GM19099 (cell line): ENCODE measurements at regions not wholly inside any gene's neighbourhood (a gene's known extent, or its start where the extent isn't known, plus 50 kb on each side); places are given as distances from the start of the nearest gene placed in this dataset.

Source experiments
- POLR2A ChIP-seq: IDR thresholded peaks from 3 replicates; pipeline ENCODE4 v1.6.1; 2011; ENCODE audit warnings: low read depth; ENCODE audit not compliant: insufficient read length; ENCODE audit errors: extremely low read depth

- no peak for TF ChIP-seq POLR2A
Observed at GRCh38 chr6:11486959-11487358, 50.6 kb upstream of the TMEM170B start.

GRCh38 chr6:11486486-11486885, 51.1 kb upstream of the TMEM170B start:
- TF ChIP-seq POLR2A = no peak

- no peak for TF ChIP-seq POLR2A
Observed at GRCh38 chr6:11486051-11486450, 51.5 kb upstream of the TMEM170B start.

DNA sequence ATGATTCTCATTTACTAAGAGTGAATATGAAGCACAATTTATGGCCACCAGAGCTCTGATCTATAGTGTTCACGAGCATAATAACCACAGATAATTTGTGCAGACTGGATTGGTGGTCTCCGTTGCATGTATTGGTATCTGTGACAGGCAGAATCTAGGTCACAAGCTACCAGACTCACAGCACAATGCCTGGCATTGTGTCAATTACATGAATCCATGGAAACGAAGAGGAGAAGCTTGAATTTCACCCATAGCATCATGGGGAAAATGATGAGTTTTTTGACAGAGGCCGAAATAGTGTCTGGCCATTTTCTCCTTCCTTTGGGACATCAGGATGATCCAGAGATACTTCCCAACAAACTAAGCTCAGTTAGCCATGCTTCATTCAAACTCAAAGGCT, 52.3 kb upstream of the TMEM170B start:
- no peak for TF ChIP-seq POLR2A

DNA sequence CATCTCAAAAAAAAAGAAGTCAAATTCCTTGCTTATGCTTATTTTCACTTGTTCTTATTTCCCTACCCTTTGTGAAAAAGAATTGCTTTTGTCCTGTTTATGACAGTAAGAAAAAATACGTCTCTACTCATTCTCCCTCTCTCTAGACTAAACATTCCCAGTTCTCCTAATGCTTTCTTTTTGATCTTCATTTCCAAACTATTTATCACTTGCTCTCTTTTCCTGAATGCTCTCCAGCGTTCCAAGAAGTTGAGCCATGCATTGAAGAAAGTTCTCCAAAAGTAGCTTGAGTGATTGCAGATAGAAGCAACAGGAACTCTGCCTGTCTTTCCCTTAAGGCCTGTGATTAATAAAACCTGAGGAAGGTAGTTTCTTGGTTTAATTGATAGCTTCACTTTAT, 53.1 kb upstream of the TMEM170B start:
- no peak for TF ChIP-seq POLR2A

DNA sequence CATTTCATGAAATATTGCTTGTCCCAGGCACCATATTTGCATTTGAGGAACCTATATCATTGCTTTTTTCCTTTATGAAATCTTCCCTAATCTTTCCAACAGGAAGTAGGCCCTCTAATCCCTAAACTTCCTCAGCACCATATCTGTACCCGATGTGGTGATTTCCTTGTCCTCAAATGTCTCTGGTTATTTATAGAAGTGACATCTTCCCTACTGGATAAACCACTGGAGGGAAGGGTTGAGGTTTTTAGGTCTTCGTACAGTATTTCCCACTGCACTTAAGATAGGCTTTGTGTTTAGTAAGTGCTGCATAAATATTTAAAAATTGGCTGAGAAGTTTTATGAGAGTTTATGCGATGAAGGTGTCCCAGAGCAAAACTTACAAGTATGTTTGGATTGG, 54.9 kb upstream of the TMEM170B start:
- TF ChIP-seq POLR2A = no peak

GRCh38 chr6:11480541-11480940, 57.0 kb upstream of the TMEM170B start:
- TF ChIP-seq POLR2A = no peak

- TF ChIP-seq POLR2A = no peak
Observed at GRCh38 chr6:11479296-11479695, 58.3 kb upstream of the TMEM170B start.

- no peak for TF ChIP-seq POLR2A
Observed at GRCh38 chr6:11478586-11478985, 59.0 kb upstream of the TMEM170B start.

- no peak for TF ChIP-seq POLR2A
Observed at GRCh38 chr6:11475016-11475415, 62.5 kb upstream of the TMEM170B start.

GRCh38 chr6:11473008-11473740, 64.4 kb upstream of the TMEM170B start:
- TF ChIP-seq POLR2A = no peak

DNA sequence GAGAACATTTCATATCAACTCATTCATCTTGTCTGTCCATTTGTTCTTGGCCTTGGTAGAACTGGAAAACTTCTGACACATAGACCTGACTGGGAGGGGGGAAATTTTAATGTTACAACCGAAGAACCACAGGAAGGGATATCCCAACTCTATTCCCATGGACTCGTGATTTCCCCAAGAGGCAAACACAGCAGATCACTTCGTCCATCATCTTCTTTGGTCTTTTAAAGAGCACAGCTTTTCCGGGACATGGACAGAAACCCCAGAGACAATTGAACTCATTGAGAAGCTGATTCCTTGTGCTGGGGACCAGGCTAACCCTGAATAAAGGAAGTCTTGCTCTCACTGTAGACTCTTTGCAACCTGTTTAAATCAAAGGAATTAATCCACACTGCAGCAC, 66.3 kb upstream of the TMEM170B start:
- TF ChIP-seq POLR2A = no peak

DNA sequence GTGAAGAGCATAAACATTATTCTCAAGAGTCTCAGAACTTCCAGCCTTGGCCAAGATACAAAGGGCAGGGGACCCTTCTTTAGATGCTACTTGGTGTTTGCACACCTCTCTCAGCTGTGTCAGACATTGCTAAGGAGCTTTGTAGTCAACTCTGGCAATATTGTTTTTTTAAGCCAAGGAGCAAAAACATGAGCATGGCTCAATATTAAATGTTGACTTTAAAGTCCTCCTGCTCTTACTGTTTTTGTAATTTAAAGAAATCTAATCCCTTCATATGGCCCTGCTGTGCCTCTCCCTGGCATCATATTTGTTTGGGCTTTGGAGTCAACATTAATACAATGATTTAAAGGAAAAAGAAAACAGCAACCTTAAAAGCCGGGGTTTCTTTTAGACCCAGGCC, 67.9 kb upstream of the TMEM170B start:
- TF ChIP-seq POLR2A = no peak

DNA sequence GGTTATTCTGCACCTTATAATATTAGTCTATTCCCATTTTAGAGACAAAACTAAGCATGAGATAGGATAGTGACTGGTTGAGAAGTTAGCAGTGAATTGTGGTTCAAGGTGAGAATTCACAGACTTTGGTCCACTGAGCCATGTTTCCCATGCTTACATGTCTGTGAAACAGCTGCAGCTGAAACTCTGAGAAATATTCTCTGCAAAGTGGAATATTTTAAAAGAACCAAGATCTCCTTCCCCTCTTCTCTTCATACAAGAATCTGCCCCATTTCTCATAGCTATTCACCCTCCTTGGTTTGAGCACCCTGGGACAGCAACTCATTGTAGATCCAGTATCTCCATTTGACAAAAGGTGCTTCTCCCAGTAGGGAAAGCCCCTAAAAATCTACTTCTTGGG, 70.2 kb upstream of the TMEM170B start:
- TF ChIP-seq POLR2A = no peak

GRCh38 chr6:11463398-11463780, 74.2 kb upstream of the TMEM170B start:
- TF ChIP-seq POLR2A = no peak

DNA sequence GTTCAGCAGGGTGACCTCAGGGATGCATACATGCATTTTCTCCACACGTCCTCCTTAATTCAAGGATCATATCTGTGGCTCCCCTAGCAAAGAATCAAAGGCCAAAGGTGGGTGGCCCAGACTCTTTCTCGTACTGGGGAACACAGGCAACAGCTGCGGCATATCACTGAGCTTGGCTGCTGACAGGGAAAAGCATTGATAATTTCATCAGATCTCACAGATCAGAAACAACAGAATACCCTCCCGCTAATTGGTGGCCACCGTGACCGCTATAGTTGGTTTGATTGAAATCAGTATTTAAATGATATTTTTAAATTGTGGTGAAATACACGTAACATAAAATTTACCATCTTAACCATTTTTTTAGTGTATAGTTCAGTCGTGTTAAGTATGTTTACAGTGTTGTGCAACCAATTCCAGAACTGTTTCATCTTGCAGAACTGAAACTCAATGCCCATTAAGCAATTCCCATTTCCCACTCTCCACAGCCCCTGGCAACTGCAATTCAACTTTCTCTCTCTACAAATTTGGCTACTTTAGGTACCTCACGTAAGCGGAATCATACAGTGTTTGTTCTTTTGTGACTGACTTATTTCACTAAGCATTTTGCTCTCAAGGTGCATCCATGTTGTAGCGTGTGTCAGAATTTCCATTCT, 74.7 kb upstream of the TMEM170B start:
- no peak for TF ChIP-seq POLR2A

DNA sequence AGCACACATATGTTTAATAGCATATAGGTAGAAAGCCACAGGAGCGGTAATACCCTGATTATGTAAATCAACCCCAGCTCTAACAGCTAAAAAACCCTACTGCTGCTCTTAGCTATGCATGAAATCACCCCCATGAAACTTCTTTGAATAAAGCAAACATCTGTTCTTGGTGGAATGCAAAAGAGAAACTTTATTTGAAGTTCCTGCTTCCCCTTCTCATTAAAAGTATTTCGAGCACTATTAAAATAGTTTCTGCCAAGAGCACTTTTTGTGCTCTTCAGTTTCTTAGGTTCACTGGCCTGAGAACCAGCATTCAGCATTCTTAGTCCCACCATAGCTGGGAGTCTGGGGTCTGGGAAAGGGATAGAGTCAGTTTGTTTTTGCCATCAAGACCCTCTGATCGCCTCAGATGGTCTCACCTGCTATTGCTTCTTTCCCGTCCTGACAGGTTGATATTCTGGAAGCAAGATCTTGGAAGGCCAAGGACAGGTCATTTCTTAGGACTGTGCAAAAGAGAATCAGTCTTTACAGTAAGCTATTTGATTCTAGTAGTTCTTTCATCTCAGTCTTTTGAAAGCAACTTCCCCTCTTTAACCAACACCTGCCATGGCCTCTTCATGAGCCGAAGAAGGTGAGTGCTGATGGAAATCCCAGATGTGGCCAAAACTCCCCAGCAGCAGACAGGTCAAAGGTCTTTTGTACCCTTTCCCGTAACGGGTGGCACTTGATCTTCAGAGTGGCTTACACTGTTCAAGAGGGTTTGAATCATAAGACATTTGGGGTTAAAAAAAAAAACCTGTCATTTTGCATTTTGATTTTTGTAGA, 76.5 kb upstream of the TMEM170B start:
- TF ChIP-seq POLR2A = no peak
